ENCODE measurements at regions not wholly inside any gene's neighbourhood (a gene's known extent, or its start where the extent isn't known, plus 50 kb on each side); places are given as distances from the start of the nearest gene placed in this dataset.

DNA sequence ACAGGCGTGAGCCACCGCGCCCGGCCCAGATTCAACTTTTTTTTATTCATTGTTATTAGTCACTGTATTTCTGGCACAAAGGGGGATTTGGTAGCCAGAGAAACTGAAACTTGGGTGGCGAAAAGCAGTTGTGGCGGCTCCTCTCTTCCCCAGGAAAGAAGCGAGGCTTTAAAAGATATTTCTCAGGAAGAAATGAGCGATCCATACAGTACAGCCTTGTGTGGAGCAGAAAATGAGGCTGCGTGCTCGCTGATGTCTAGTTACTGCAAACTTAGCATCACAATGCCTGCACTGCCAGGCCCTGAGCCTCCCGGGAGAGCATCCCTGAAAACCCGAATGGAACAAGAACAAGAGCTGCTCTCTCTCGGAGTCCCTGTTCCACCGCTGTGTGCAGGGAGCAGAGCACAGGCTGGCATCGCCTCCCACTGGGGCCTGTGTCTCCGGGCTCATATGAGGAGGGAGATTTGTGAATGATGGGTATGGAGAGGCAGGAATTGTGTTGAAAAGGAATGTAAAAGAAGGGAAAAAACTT lies 234.0 kb downstream of the ZNF516 start:
- ATAC-seq = no peak
- H3K27ac ChIP-seq = no peak overlapping the region

GRCh38 chr18:76259711-76260110 lies 235.3 kb downstream of the ZNF516 start:
- intact Hi-C loops (cut with DNase I) = no loop called here
- no peaks in the 10 kb centered on the region for H3K36me3 ChIP-seq
- H3K4me1 ChIP-seq = peaks cover 10% of the 10 kb centered on the region
- ATAC-seq (no peak), DNase-seq (no peak)
- no peaks in the 10 kb centered on the region for H3K9me3 ChIP-seq
- H3K4me3 ChIP-seq = no peak overlapping the region
- no peak overlapping the region for H3K27ac ChIP-seq
- TF ChIP-seq, protein P1, sequence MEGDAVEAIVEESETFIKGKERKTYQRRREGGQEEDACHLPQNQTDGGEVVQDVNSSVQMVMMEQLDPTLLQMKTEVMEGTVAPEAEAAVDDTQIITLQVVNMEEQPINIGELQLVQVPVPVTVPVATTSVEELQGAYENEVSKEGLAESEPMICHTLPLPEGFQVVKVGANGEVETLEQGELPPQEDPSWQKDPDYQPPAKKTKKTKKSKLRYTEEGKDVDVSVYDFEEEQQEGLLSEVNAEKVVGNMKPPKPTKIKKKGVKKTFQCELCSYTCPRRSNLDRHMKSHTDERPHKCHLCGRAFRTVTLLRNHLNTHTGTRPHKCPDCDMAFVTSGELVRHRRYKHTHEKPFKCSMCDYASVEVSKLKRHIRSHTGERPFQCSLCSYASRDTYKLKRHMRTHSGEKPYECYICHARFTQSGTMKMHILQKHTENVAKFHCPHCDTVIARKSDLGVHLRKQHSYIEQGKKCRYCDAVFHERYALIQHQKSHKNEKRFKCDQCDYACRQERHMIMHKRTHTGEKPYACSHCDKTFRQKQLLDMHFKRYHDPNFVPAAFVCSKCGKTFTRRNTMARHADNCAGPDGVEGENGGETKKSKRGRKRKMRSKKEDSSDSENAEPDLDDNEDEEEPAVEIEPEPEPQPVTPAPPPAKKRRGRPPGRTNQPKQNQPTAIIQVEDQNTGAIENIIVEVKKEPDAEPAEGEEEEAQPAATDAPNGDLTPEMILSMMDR (IDR thresholded peaks at IDR 0.05) = no peak
- no peaks in the 10 kb centered on the region for H3K27me3 ChIP-seq (ENCODE audit: low read depth)

More for the DNA sequence above, 234.0 kb downstream of the ZNF516 start:
- Histone ChIP-seq H3K9me3 (no peaks in the 10 kb centered on the region), H3K36me3 (no peaks in the 10 kb centered on the region), H3K4me1 (peaks cover 15% of the 10 kb centered on the region), H3K4me3 (no peak overlapping the region), H3K27me3 (ENCODE audit: low read depth) (no peaks in the 10 kb centered on the region)
- TF ChIP-seq, protein P1 (IDR thresholded peaks at IDR 0.05) = no peak
- DNase-seq = no peak
- intact Hi-C loops (cut with DNase I) = no loop called here

- TF ChIP-seq, protein P1 (IDR thresholded peaks at IDR 0.05) = no peak
- no peak for ATAC-seq
- H3K9me3 ChIP-seq = no peaks in the 10 kb centered on the region
- no peaks in the 10 kb centered on the region for H3K27me3 ChIP-seq (ENCODE audit: low read depth)
- no peak for DNase-seq
- intact Hi-C loops (cut with DNase I) = no loop called here
- H3K4me3 ChIP-seq = no peak overlapping the region
- H3K4me1 ChIP-seq = peaks cover 4% of the 10 kb centered on the region
- no peak overlapping the region for H3K27ac ChIP-seq
- no peaks in the 10 kb centered on the region for H3K36me3 ChIP-seq
Measured at GRCh38 chr18:76259096-76259495, 235.9 kb downstream of the ZNF516 start.

GRCh38 chr18:76258209-76258608 lies 236.8 kb downstream of the ZNF516 start:
- intact Hi-C loops (cut with DNase I) = no loop called here
- H3K4me1 ChIP-seq = no peaks in the 10 kb centered on the region
- no peaks in the 10 kb centered on the region for H3K36me3 ChIP-seq
- TF ChIP-seq, protein P1 (IDR thresholded peaks at IDR 0.05) = no peak
- no peak overlapping the region for H3K27ac ChIP-seq
- no peaks in the 10 kb centered on the region for H3K9me3 ChIP-seq
- H3K4me3 ChIP-seq = no peak overlapping the region
- DNase-seq (no peak), ATAC-seq (no peak)
- no peaks in the 10 kb centered on the region for H3K27me3 ChIP-seq (ENCODE audit: low read depth)

DNA sequence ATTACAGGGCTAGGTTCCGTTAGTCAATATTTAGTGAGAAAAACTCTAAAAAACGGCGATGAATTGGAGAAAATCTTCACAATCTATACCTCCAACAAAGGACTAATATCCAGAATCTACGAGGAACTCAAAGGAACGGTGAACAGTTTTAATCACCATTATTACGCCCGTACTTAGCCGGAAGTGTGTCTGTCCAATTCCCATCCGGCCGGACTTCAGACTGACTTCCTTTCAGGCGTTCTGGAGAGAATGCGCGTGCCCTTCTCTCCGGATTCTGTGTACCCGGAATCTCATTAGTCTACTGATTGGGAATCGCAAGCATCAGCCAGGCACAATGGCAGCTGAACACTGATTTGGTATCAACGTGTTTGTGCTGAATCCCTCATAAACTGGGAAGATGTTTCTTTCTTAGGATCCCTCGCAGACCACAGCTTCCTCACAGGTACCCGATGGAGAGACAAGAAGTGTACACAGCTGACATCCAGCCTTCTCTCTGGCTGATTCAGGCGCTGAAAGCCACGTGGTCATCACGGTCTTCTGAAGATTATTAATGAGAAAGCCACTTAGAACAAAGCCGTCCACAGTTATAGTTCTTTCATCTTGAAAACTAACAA lies 239.9 kb downstream of the ZNF516 start:
- TF ChIP-seq, protein P1 (IDR thresholded peaks at IDR 0.05) = no peak
- H3K9me3 ChIP-seq = no peaks in the 10 kb centered on the region
- H3K27me3 ChIP-seq (ENCODE audit: low read depth) = no peaks in the 10 kb centered on the region
- no peak for DNase-seq
- intact Hi-C loops (cut with DNase I) = no loop called here
- ATAC-seq = no peak
- no peak overlapping the region for H3K27ac ChIP-seq
- H3K4me3 ChIP-seq = peak overlapping the region; percentile 7
- no peaks in the 10 kb centered on the region for H3K36me3 ChIP-seq
- no peaks in the 10 kb centered on the region for H3K4me1 ChIP-seq

All from lower lobe of right lung (tissue), 2 donors.